Caki2 (cell line): ENCODE measurements at regions not wholly inside any gene's neighbourhood (a gene's known extent, or its start where the extent isn't known, plus 50 kb on each side); places are given as distances from the start of the nearest gene placed in this dataset.

ENCODE experiments used
- DNase-seq: peaks from one replicate; pipeline ENCODE4 v3.0.0-alpha.2; 2015; ENCODE audit warnings: low read depth
- in situ Hi-C: cut with HindIII; loops from 2 replicates; pipeline ENCODE4 v1.10.0; 2016; ENCODE audit warnings: low sequenced_read_pairs, low pct_unique_long_range_greater_than_20kb, mixed read lengths

DNA sequence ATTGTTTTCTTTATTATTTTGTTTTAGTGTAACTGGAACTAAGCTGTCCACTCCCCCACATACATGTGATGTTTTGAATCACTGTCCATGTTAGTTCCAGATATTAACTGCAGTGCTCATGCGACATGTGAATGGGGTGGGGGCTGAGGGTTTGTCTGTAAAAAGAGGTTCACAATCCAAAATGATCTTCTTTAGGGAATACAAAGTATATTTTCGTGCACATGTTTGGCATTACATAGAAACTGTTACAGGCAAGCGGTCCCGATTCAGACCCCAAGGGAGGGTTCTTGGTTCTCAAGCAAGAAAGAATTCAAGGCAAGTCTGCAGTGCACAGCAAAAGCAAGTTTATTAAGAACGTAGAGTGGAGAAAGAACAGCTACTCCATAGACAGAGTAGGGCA lies 296.5 kb upstream of the CLNK start:
- in situ Hi-C loops, result no loop called here
- DNase-seq, result no peak

GRCh38 chr4:10979032-10979431 lies 294.5 kb upstream of the CLNK start:
- DNase-seq, result no peak
- in situ Hi-C loops, result no loop called here

DNA sequence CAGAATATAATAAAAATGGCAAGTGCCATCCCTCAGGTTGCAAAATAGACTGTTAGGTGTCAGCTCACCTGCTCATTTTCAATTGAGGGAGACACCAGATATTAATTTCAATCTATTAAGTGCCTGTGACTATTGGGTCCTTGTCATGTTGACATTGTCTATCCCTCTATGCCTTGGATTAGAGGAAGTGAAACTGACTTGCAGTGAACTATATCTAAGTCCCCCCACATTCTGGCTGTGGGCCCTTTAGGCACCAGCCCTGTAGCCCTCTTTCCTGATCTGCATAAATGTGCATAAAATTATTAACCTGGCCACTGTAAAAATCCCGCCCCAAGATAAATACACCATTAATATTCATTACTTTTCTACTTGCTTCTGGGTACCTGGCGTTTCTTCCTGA lies 293.0 kb upstream of the CLNK start:
- no peak for DNase-seq
- in situ Hi-C loops, result no loop called here

DNA sequence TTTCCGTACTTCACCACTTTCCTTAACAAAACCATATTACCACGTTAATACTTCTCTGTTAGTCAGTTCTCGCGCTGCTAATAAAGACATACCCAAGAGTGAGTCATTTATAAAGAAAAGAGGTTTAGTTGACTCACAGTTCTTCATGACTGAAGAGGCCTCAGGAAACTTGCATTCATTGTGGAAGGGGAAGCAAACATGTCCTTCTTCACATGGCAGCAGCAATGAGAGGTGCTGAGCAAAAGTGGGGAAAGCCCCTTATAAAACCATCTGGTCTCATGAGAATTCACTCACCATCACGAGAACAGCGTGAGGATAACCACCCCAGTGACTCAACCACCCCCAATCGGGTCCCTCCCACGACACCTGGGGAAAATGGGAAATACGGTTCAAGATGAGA lies 289.8 kb upstream of the CLNK start:
- no peak for DNase-seq
- in situ Hi-C loops, result no loop called here

- no peak for DNase-seq
- in situ Hi-C loops, result no loop called here
These were observed 289.1 kb upstream of the CLNK start for GRCh38 chr4:10973686-10974085.

GRCh38 chr4:10971800-10972401 lies 287.3 kb upstream of the CLNK start:
- in situ Hi-C loops, result no loop called here
- DNase-seq, result no peak

DNA sequence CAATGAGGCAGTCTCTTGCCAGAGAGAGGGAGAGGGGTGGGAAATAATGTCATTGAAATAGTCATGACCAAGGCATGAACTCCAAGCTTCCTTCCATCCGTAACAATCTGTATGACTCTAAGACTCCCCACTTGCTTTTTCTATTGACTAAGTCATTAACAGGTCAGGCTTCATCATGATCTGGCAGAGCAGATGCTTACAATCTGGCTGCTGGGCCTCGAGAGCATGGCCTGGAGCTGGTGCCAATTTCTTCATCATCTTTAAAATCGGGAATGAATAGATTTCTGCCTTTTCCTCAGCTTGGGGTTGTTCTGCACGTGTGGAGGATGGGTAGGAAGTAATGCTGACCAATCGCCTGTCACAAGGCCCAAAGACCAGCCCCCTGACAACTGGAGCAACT lies 280.6 kb upstream of the CLNK start:
- in situ Hi-C loops, result no loop called here
- DNase-seq, result no peak

GRCh38 chr4:10963958-10964703 lies 279.6 kb upstream of the CLNK start:
- in situ Hi-C loops, result no loop called here

DNA sequence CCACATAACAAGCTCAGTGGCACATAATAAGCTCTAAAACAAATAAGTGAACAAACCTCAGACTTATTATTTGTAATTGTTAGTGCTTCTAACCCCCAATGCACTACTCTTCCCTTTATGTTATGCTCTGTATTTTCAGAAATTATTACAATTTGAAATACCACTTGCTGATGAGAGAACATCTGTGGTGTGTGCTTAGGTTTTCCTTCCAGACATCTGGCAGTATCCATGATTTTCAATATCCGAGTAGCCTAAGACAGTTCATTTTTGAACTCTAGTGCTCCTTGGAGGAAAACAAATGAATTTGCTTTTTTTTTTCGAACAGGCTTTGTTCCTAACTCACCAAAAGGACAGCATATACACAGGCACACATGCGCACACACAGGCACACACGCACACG lies 278.7 kb upstream of the CLNK start:
- in situ Hi-C loops, result no loop called here
- no peak for DNase-seq

More at GRCh38 chr4:10963958-10964703, 279.6 kb upstream of the CLNK start:
- DNase-seq, result no peak

- no peak for DNase-seq
- in situ Hi-C loops, result no loop called here
These were observed 277.7 kb upstream of the CLNK start for GRCh38 chr4:10962246-10962645.

DNA sequence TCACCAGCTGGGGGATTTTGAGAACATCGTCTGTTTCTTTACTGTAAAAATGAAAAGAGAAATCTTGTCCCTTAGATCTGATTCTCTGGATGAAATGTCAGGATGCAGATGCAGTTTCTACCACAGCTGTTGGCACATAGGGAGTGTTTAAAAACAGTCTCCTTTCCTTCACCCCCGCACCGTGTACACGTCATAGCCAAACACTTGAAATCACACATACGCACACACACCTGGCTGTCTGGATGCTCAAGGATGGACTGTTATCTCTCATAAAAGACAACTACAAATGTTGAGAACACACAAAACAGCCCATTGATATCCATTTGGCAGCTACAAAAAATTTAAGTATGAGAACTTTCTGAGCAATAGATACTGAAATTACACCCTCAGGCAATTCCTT lies 275.8 kb upstream of the CLNK start:
- in situ Hi-C loops, result no loop called here
- DNase-seq, result no peak

- in situ Hi-C loops, result no loop called here
- DNase-seq, result no peak
These were observed 275.0 kb upstream of the CLNK start for GRCh38 chr4:10959586-10959985.

GRCh38 chr4:10958226-10958856 lies 273.8 kb upstream of the CLNK start:
- no peak for DNase-seq
- in situ Hi-C loops, result no loop called here

GRCh38 chr4:10951306-10951705 lies 266.7 kb upstream of the CLNK start:
- DNase-seq, result no peak
- in situ Hi-C loops, result no loop called here

DNA sequence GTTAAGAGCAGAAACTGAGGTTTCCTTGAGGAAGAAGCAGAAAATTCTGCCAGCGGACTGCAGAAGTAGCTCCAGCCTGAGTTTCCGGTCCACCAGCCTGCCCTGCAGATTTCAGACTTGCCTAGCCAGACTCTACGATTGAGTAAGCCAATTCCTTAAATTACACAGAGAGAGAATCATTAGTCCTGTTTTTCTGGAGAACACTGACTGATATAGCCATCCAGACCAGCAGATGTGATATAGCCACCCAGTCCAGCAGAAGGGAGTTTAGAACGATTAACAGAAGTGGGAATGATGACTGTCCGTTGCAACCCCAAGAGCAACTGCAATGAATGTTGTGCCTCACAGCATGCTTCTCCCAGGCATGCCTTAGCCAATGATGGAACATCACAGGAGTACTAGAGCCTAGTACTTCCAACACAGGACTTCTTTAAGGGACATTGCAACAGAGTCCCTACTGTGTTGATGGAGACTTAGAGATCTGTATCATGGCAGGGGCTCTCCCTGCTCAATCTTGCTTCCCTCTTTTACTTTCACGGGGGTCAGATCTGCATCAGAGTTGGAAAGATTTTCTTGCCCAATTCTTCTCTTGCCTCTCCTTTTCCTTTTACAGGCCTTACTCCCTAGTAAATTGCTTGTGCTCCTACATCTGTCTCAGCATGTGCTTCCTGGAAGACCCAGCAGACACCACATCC lies 264.6 kb upstream of the CLNK start:
- DNase-seq, result no peak
- in situ Hi-C loops, result no loop called here

- in situ Hi-C loops, result no loop called here
- no peak for DNase-seq
These were observed 263.3 kb upstream of the CLNK start for GRCh38 chr4:10947898-10948297.

DNA sequence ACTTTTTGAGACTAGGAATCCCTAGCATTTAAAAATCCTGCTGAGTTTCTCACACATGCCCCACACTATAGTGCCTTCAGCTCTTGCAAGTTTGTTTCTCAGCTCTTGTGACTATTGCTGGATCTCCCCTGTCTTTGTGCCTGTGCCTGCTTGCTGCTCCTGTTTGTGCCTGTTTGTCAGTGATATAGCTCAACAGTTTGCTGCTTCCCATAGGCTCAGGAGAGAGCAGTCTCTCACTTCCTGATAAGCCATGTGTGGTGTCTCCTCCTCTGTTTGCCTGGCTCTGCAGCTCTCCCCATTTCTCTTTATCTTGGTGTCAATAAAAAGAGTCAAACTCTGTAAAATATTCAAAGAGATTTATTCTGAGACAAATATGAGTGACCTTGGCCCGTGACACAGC lies 259.8 kb upstream of the CLNK start:
- in situ Hi-C loops, result no loop called here
- no peak for DNase-seq

DNA sequence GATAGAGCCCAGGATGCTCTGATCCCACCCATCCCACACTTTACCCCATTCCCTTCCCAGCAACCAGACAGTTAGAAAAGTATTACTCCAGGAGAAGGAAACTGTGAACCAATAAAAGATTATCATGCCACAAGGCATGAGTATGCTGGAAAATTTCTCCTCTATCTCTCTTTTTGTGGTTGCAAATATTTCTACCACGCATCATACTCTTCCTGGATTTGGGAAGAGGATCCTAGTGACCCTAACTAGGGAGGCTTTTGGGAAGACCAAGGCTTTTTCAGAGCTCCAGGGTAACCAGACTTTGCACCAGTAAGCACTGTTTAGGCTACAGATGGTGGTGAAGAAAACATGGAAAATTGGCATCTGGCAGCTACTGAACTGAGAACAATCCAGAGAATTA lies 257.6 kb upstream of the CLNK start:
- in situ Hi-C loops, result no loop called here
- no peak for DNase-seq

DNA sequence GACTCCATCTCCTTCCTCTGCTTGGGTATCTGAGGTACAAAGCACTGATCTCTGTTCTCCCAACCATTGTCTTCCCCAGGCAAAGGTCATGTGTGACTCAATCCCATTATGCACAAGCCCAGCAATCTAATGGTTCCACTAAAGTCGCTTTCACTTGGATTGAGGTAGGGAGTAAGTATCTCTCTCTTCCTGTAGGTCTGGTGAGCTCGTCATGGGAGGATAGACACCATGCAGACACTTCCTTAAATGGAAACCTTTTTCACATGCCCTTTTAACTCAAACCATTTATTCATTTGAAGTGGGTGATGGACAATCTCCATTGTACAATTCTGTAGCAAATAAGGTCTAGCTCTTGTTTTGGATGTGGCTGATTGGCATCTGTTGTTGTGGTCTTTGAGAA lies 245.2 kb upstream of the CLNK start:
- in situ Hi-C loops, result no loop called here
- DNase-seq, result no peak
